Nucleus accumbens (tissue), 56 donors: ENCODE measurements at regions not wholly inside any gene's neighbourhood (a gene's known extent, or its start where the extent isn't known, plus 50 kb on each side); places are given as distances from the start of the nearest gene placed in this dataset.

Source experiments
- DNase-seq, 56 donors: peaks; one replicate each; lab custom pipeline; 2025; lab: John Stamatoyannopoulos, UW

- DNase-seq, result no peak
Measured at GRCh38 chr6:87912102-87912501, 135.5 kb upstream of the SPACA1 start.

GRCh38 chr6:87909849-87910248, 137.8 kb upstream of the SPACA1 start:
- DNase-seq, result peak in 1 of 56 donors; percentile 3

- no peak for DNase-seq
Measured at GRCh38 chr6:87908978-87909811, 138.4 kb upstream of the SPACA1 start.

GRCh38 chr6:87907521-87907920, 140.1 kb upstream of the SPACA1 start:
- no peak for DNase-seq

GRCh38 chr6:87905101-87905641, 142.5 kb upstream of the SPACA1 start:
- no peak for DNase-seq

GRCh38 chr6:87904011-87904410, 143.6 kb upstream of the SPACA1 start:
- DNase-seq, result no peak

- no peak for DNase-seq
Measured at GRCh38 chr6:87903323-87903722, 144.3 kb upstream of the SPACA1 start.

- no peak for DNase-seq
Measured at GRCh38 chr6:87902383-87902782, 145.3 kb upstream of the SPACA1 start.

GRCh38 chr6:87901613-87902012, 146.0 kb upstream of the SPACA1 start:
- no peak for DNase-seq

- DNase-seq, result no peak
Measured at GRCh38 chr6:87900160-87900698, 147.4 kb upstream of the SPACA1 start.

GRCh38 chr6:87899499-87900147, 148.0 kb upstream of the SPACA1 start:
- DNase-seq, result no peak

- DNase-seq, result no peak
Measured at GRCh38 chr6:87897663-87898062, 150.0 kb upstream of the SPACA1 start.

GRCh38 chr6:87897013-87897412, 150.6 kb upstream of the SPACA1 start:
- DNase-seq, result no peak

GRCh38 chr6:87887266-87887665, 160.4 kb upstream of the SPACA1 start:
- peak in 3 of 56 donors; percentile 1 to 18 (median 8) for DNase-seq

- DNase-seq, result no peak
Measured at GRCh38 chr6:87884203-87884602, 163.4 kb upstream of the SPACA1 start.

- no peak for DNase-seq
Measured at GRCh38 chr6:87881342-87881895, 166.2 kb upstream of the SPACA1 start.

GRCh38 chr6:87879132-87879861, 168.3 kb upstream of the SPACA1 start:
- no peak for DNase-seq

GRCh38 chr6:87875781-87876180, 171.9 kb upstream of the SPACA1 start:
- no peak for DNase-seq

GRCh38 chr6:87873556-87873955, 171.5 kb upstream of the AKIRIN2 start:
- DNase-seq, result no peak

GRCh38 chr6:87870556-87870955, 168.5 kb upstream of the AKIRIN2 start:
- no peak for DNase-seq
